Thyroid gland (tissue), 4 donors: ENCODE measurements at regions not wholly inside any gene's neighbourhood (a gene's known extent, or its start where the extent isn't known, plus 50 kb on each side); places are given as distances from the start of the nearest gene placed in this dataset.

Experiments
- CTCF ChIP-seq, 6 experiments: fragments of 200-600 bp in 3 of 6; fragments of 450-650 bp in 3 of 6; sonication (generic) in 3 of 6; IDR thresholded peaks; one replicate each; pipeline ENCODE4 v1.5.1; 2016 to 2019; ENCODE audit warnings: antibody characterized with exemption in 6 of 6, mild to moderate bottlenecking in 2 of 6, inconsistent platforms in 1 of 6, moderate library complexity in 1 of 6
- POLR2A ChIP-seq, 2 donors: fragments of 450-650 bp; IDR thresholded peaks; one replicate each; pipeline ENCODE4 v1.6.1; 2017; ENCODE audit warnings: antibody characterized with exemption in 2 of 2, mild to moderate bottlenecking in 2 of 2, moderate library complexity in 1 of 2

- TF ChIP-seq CTCF (IDR thresholded peaks at IDR 0.05) (no peak), POLR2A (IDR thresholded peaks at IDR 0.05) (no peak)
Observed at GRCh38 chr10:62619413-62619738, 185.1 kb upstream of the ADO start.
